NCI-H1930 (cell line): ENCODE measurements at regions not wholly inside any gene's neighbourhood (a gene's known extent, or its start where the extent isn't known, plus 50 kb on each side); places are given as distances from the start of the nearest gene placed in this dataset.

ENCODE experiments used
- DNase-seq, 2 experiments: peaks; one replicate each; lab custom pipeline; 2025; lab: John Stamatoyannopoulos, UW

DNA sequence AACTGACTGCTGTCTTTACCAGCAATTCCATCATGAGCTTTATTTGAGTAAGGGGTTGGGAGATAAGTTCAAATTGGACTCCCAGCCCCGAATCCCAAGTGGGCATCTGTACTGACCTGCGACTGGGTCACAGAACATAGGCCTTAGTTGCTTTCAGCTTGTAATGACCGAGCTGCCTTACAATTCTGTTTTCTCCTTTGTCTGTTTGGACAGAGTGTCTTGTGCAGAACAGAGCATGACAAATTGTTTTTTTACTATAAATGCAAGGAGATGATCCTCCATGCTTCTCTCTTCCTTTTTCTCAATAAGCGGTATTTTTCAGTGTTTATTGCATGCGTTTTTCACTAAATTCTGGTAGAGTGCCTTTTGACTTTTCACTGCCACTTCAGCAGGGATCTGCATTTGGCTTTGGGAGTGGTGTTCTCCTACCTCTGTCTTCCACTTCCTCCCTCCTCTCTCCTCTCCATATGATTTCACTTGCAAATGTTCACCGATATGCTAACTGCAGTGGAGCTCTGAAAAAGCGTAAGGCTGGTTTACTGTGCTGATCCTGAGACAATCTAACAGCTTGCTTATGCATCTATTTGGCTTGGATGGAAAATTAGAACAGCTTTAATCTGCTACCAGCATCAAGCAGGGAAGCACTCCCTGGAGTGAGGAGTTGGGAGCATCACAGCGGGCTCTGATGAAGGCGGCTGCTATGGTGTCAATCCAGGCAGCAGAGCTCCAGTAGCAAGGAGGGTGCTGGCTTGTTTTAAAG, 158.8 kb upstream of the SMIM21 start:
- DNase-seq: no peak

GRCh38 chr18:75582940-75583339, 155.4 kb upstream of the SMIM21 start:
- DNase-seq: no peak

DNA sequence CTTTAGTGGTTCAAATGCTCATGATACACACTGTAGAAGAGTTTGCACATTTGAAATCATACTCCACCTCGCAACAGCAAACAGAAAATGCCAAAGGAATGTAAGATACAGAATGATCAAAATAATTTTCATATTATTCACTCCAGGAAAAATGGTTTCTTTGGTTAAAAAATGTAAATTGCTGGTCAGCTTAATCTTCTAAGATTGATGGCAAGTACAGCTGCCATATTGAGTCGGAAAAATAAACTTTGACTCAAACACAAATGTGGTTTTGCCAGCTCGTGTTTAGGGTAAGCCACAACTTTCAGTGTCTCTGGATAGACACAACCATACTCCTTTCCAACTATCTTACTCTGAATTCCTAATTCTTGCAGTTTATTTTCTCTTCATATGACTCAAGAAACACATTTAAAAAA, 154.9 kb upstream of the SMIM21 start:
- DNase-seq: no peak

GRCh38 chr18:75581336-75582131, 154.0 kb upstream of the SMIM21 start:
- DNase-seq: no peak

DNA sequence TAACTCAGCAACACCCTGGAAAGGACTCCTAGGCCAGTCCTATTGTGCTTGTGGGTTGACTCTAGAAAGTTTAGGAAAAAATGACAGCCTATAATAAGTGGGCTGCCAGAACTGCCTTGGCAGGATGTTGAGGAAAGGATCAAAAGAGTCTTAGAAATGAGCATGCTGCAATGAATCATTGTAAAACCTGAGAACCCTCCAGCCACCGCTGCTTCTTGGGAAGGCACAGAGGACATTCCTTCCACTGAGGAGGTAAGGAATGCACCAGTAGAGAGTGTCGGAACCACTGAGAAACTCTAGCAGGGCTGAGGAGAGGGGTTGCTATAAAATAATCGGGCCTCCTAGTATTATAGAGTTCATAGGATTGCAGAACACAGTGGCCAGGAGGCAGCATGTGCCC, 146.7 kb upstream of the SMIM21 start:
- DNase-seq: no peak

DNA sequence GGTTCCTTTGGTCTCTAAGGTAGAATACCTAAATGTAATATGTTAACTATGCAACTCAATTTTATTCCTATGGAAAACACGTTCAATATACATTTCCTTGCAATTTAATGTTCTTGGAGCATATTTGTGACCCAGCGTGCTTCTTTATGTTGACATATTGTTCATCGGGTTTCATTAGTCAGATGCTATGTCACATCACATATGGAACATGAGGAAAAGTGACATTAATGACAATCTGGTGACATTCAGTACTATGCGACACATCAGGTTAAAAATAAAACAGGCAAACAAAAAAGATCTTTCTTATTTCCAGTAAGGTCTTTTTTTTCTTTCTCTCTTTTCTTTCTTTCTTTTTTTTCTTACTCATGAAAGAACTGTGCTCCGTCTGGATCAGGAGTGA, 135.6 kb upstream of the SMIM21 start:
- DNase-seq: no peak

DNA sequence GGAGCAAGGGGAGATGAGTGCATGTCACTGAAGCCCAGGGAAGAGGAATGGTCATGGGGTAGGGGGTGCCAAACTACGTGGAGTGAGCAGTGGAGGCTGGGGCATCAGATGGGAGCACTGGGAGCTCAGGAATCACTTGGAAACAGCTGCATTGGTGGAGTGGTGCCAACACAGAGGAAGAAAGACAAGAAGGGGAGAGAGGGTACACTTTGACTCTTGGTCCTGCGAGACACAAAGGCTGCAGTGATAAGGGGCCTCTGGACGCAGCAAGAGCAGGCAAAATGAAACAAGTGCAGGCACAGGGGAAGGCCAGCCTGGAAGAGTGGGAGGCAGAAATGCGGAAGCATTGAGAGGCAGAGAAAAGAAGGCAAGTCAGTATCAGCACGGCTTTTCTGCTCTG, 134.7 kb upstream of the SMIM21 start:
- DNase-seq: no peak

- DNase-seq: no peak
Observed at GRCh38 chr18:75558790-75559189, 131.3 kb upstream of the SMIM21 start.

GRCh38 chr18:75556841-75557240, 129.3 kb upstream of the SMIM21 start:
- no peak for DNase-seq

GRCh38 chr18:75554644-75555185, 127.2 kb upstream of the SMIM21 start:
- DNase-seq: no peak

DNA sequence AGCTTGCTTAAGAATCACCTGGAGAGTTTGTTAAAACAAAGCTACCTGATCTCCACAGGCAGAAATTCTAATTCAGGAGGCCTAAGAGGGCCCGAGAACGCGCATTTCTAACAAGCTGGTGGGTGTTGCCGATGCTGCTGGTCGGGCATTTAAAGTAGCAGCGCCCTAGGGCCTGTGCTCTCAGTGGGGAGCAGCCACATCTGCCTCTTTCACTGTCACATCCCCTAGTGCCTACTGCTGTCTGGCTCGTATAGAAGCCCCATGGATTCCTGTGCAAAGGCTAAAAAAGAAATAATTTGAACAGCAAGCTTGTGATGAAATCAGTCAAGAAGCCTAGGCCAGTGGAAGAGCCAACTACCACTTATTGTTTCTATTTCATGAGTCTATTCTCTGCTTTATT, 126.7 kb upstream of the SMIM21 start:
- no peak for DNase-seq

DNA sequence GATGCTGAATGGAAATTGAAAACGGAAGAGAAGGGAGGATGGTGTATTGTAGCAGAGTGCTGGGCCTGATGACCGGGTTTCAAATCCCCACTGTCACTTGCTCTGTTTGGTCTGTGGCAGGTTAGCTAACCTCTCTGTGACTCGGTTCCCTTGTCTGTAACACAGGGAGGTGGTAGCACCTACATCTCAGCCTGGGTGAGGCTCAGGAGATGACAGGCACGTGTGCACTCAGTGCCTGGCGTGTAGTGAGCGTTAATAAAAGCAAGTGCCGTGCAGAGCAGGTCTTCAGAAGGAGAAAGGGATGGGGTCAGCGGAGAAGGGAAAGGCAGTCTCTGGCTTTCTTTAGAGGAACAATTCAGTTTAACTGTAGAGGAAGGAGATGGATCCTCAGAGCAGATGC, 125.5 kb upstream of the SMIM21 start:
- no peak for DNase-seq

- DNase-seq: no peak
Observed at GRCh38 chr18:75551071-75551470, 123.6 kb upstream of the SMIM21 start.

- DNase-seq: no peak
Observed at GRCh38 chr18:75548353-75548905, 120.9 kb upstream of the SMIM21 start.

GRCh38 chr18:75546964-75547363, 119.5 kb upstream of the SMIM21 start:
- DNase-seq: no peak

DNA sequence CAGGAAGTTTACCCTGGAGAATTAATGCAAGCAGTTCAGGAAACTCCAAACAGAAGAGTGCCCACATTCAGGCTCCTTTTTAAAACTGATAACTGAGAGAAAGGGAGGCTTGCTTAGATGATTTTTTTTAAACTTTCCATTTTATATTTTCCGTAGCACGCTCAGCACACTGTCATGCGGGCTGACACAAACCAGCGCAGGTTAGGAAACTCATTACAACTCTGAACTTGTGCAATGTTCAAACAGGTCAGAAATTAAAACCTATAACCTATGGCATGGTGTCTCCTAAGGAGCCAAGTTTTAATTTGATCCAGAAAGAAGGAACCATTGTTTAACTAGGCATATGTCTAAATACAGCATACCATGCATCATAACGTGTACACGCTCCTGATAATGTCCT, 117.7 kb upstream of the SMIM21 start:
- no peak for DNase-seq

- DNase-seq: no peak
Observed at GRCh38 chr18:75544496-75544895, 117.0 kb upstream of the SMIM21 start.

GRCh38 chr18:75544051-75544481, 116.6 kb upstream of the SMIM21 start:
- DNase-seq: no peak

- DNase-seq: no peak
Observed at GRCh38 chr18:75538727-75539126, 111.2 kb upstream of the SMIM21 start.

- DNase-seq: no peak
Observed at GRCh38 chr18:75533950-75534349, 106.4 kb upstream of the SMIM21 start.

DNA sequence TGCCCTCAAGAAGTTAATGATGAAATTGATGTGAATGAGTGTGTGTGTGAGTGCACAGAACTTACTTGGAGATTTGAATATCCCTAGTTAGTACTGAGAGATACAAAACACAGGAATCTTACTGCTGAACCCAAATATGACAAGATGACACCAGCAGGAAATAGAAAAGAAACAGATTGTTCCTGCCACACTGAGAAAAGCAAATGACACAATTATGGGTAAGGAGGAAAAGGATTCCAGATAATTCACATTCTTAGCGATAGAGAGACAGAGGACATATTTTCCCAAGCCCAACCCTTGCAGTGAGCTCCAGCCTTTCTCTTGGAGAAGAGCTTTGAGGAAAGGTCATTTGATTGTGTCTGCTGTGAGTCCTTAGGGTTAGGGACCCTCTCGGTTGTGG, 105.7 kb upstream of the SMIM21 start:
- DNase-seq: no peak

DNA sequence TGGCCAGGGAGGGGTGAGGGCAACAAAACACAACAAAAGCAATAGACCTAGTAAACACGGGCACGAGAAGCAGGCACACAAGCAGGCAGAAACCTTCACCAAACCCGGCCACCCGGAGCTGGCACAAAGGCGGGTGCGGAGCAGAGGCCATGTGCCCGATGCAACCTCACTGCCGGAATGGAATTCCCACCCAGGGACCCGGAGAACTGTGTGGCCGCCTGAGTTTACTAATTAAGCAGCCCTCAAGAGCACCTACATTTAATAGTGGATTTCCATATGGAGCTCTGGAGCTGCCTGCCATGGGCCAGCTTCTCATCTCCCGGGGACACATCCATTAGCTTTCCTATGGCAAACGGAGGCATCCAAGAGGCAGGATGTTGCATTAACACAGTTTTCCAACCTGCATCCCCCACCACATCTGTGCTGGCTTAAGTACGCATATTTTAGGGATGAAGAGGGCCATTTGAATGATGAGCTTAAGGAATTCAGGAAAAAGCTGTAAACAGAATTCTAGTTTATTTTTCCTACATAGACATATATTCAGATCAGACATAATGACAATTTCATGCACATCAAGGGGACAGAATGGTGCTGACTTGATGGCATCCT, 104.5 kb upstream of the SMIM21 start:
- no peak for DNase-seq
